HG03457 (cell line): ENCODE measurements at regions not wholly inside any gene's neighbourhood (a gene's known extent, or its start where the extent isn't known, plus 50 kb on each side); places are given as distances from the start of the nearest gene placed in this dataset.

Experiments used
- ATAC-seq: cut with Tn5 transposase; IDR thresholded peaks from one replicate; pipeline ENCODE4 v1.9.1; 2021; ENCODE audit warnings: moderate number of reproducible peaks; ENCODE audit not compliant: unreplicated experiment

- ATAC-seq, result no peak
Measured at GRCh38 chr6:165833355-165833754, 170.3 kb upstream of the PDE10A start.

GRCh38 chr6:165831812-165832510, 168.9 kb upstream of the PDE10A start:
- ATAC-seq, result no peak

GRCh38 chr6:165830761-165831160, 167.7 kb upstream of the PDE10A start:
- ATAC-seq, result no peak

- ATAC-seq, result no peak
Measured at GRCh38 chr6:165829376-165829775, 166.3 kb upstream of the PDE10A start.

- no peak for ATAC-seq
Measured at GRCh38 chr6:165827190-165827518, 164.1 kb upstream of the PDE10A start.

- ATAC-seq, result no peak
Measured at GRCh38 chr6:165826487-165827189, 163.6 kb upstream of the PDE10A start.

GRCh38 chr6:165825256-165825815, 162.3 kb upstream of the PDE10A start:
- no peak for ATAC-seq

GRCh38 chr6:165823609-165824326, 160.7 kb upstream of the PDE10A start:
- no peak for ATAC-seq

GRCh38 chr6:165822501-165822900, 159.5 kb upstream of the PDE10A start:
- ATAC-seq, result no peak

GRCh38 chr6:165821754-165822153, 158.7 kb upstream of the PDE10A start:
- no peak for ATAC-seq

- ATAC-seq, result no peak
Measured at GRCh38 chr6:165820934-165821333, 157.9 kb upstream of the PDE10A start.

GRCh38 chr6:165820407-165820806, 157.4 kb upstream of the PDE10A start:
- no peak for ATAC-seq

- no peak for ATAC-seq
Measured at GRCh38 chr6:165819394-165819793, 156.4 kb upstream of the PDE10A start.

- ATAC-seq, result no peak
Measured at GRCh38 chr6:165818200-165818599, 155.2 kb upstream of the PDE10A start.

GRCh38 chr6:165817771-165818170, 154.7 kb upstream of the PDE10A start:
- no peak for ATAC-seq

- no peak for ATAC-seq
Measured at GRCh38 chr6:165817148-165817547, 154.1 kb upstream of the PDE10A start.

- no peak for ATAC-seq
Measured at GRCh38 chr6:165814679-165815078, 151.6 kb upstream of the PDE10A start.

- ATAC-seq, result no peak
Measured at GRCh38 chr6:165811512-165811911, 148.5 kb upstream of the PDE10A start.

- no peak for ATAC-seq
Measured at GRCh38 chr6:165808021-165808420, 145.0 kb upstream of the PDE10A start.

GRCh38 chr6:165807249-165807960, 144.4 kb upstream of the PDE10A start:
- ATAC-seq, result no peak
